BJ (cell line): ENCODE measurements at regions not wholly inside any gene's neighbourhood (a gene's known extent, or its start where the extent isn't known, plus 50 kb on each side); places are given as distances from the start of the nearest gene placed in this dataset.

Experiments used
- CTCF ChIA-PET: fragments of 350-600 bp; formaldehyde crosslinking; extraction: SDS; loops from one replicate; lab custom pipeline; 2021; ENCODE audit warnings: antibody characterized with exemption, inconsistent platforms; lab: Yijun Ruan, JAX
- POLR2A ChIA-PET: fragments of 300-600 bp; sonication (Branson Sonifier 250); formaldehyde crosslinking; extraction: SDS; loops from one replicate; lab custom pipeline; 2021; ENCODE audit warnings: antibody characterized with exemption; lab: Charles Lee
- DNase-seq: peaks from one replicate; pipeline ENCODE4 v3.0.0-alpha.2; 2011; ENCODE audit warnings: low read depth
- H3K27me3 ChIP-seq: 2 replicates; pipeline ENCODE4 v1.6.0; 2011; ENCODE audit warnings: low read length; ENCODE audit not compliant: control insufficient read depth, insufficient read depth
- H3K36me3 ChIP-seq: 2 replicates; pipeline ENCODE4 v1.5.1; 2011; ENCODE audit warnings: low read length; ENCODE audit not compliant: control insufficient read depth, insufficient read depth
- H3K4me3 ChIP-seq: 2 replicates; pipeline ENCODE4 v1.5.1; 2011; ENCODE audit warnings: low read depth, mild to moderate bottlenecking, control low read depth, low read length
- CTCF ChIP-seq: IDR thresholded peaks from 2 replicates; pipeline ENCODE4 v1.5.1; 2011; ENCODE audit warnings: low read depth, mild to moderate bottlenecking, control low read depth, inconsistent platforms, low read length, moderate library complexity; ENCODE audit not compliant: insufficient read depth

- TF ChIP-seq CTCF = no peak
- no peak for DNase-seq
- ChIA-PET POLR2A (no interaction called here), CTCF (no interaction called here)
- H3K36me3 ChIP-seq = no peaks in the 10 kb centered on the region
- no peaks in the 10 kb centered on the region for H3K27me3 ChIP-seq
- H3K4me3 ChIP-seq = no peak overlapping the region
These were observed 1467.9 kb upstream of the ZEB2 start for GRCh38 chr2:145987793-145988192.

GRCh38 chr2:145985517-145985916 is 1465.6 kb upstream of the ZEB2 start:
- ChIA-PET CTCF (no interaction called here), POLR2A (no interaction called here)
- no peak for DNase-seq

GRCh38 chr2:145984580-145984979 is 1464.7 kb upstream of the ZEB2 start:
- H3K36me3 ChIP-seq = no peaks in the 10 kb centered on the region
- H3K4me3 ChIP-seq = no peak overlapping the region
- POLR2A ChIA-PET = no interaction called here
- H3K27me3 ChIP-seq = no peaks in the 10 kb centered on the region
- CTCF ChIA-PET = no interaction called here
- TF ChIP-seq CTCF = no peak
- no peak for DNase-seq

More at GRCh38 chr2:145985517-145985916, 1465.6 kb upstream of the ZEB2 start:
- Histone ChIP-seq H3K36me3 (no peaks in the 10 kb centered on the region), H3K27me3 (no peaks in the 10 kb centered on the region), H3K4me3 (no peak overlapping the region)
- TF ChIP-seq CTCF = no peak

GRCh38 chr2:145980318-145980717 is 1460.4 kb upstream of the ZEB2 start:
- CTCF ChIA-PET = no interaction called here
- Histone ChIP-seq H3K36me3 (no peaks in the 10 kb centered on the region), H3K27me3 (no peaks in the 10 kb centered on the region), H3K4me3 (no peak overlapping the region)
- no peak for TF ChIP-seq CTCF
- no peak for DNase-seq
- POLR2A ChIA-PET = no interaction called here

GRCh38 chr2:145975406-145975805 is 1455.5 kb upstream of the ZEB2 start:
- CTCF ChIA-PET = no interaction called here
- DNase-seq = no peak
- TF ChIP-seq CTCF = no peak
- H3K4me3 ChIP-seq = no peak overlapping the region
- no peaks in the 10 kb centered on the region for H3K36me3 ChIP-seq
- POLR2A ChIA-PET = no interaction called here
- H3K27me3 ChIP-seq = no peaks in the 10 kb centered on the region
